BE2C (cell line): ENCODE measurements at regions not wholly inside any gene's neighbourhood (a gene's known extent, or its start where the extent isn't known, plus 50 kb on each side); places are given as distances from the start of the nearest gene placed in this dataset.

Source experiments
- DNase-seq: peaks from one replicate; pipeline ENCODE4 v3.0.0-alpha.2; 2020
- H3K27me3 ChIP-seq: fragments of 250-450 bp; sonication (Bioruptor Pico); 2 replicates; pipeline ENCODE4 v1.5.1; 2020; ENCODE audit warnings: mild to moderate bottlenecking
- H3K36me3 ChIP-seq: fragments of 250-450 bp; sonication (Bioruptor Pico); 2 replicates; pipeline ENCODE4 v1.5.1; 2020; ENCODE audit warnings: mild to moderate bottlenecking
- H3K4me1 ChIP-seq: fragments of 250-450 bp; sonication (Bioruptor Pico); 2 replicates; pipeline ENCODE4 v1.5.1; 2020
- H3K4me3 ChIP-seq: 2 replicates; pipeline ENCODE4 v1.5.1; 2011; ENCODE audit warnings: low read depth, low read length
- H3K9me3 ChIP-seq: fragments of 250-450 bp; sonication (Bioruptor Pico); 2 replicates; pipeline ENCODE4 v1.5.1; 2020
- CTCF ChIP-seq: IDR thresholded peaks from 2 replicates; pipeline ENCODE4 v1.5.1; 2012; ENCODE audit warnings: mild to moderate bottlenecking, low read depth, low read length

- H3K4me1 ChIP-seq, result no peaks in the 10 kb centered on the region
- TF ChIP-seq CTCF, result no peak
- no peak overlapping the region for H3K4me3 ChIP-seq
- no peaks in the 10 kb centered on the region for H3K9me3 ChIP-seq
- DNase-seq, result no peak
- no peaks in the 10 kb centered on the region for H3K27me3 ChIP-seq
- no peaks in the 10 kb centered on the region for H3K36me3 ChIP-seq
Observed at GRCh38 chr21:35929901-35930300, 130.4 kb downstream of the SETD4 start.

- no peak for TF ChIP-seq CTCF
- DNase-seq, result no peak
- Histone ChIP-seq H3K4me3 (no peak overlapping the region), H3K36me3 (no peaks in the 10 kb centered on the region), H3K4me1 (no peaks in the 10 kb centered on the region), H3K27me3 (no peaks in the 10 kb centered on the region), H3K9me3 (no peaks in the 10 kb centered on the region)
Observed at GRCh38 chr21:35927262-35927661, 133.1 kb downstream of the SETD4 start.

GRCh38 chr21:35926003-35926740, 134.2 kb downstream of the SETD4 start:
- H3K36me3 ChIP-seq, result no peaks in the 10 kb centered on the region
- DNase-seq, result no peak
- no peak for TF ChIP-seq CTCF
- no peak overlapping the region for H3K4me3 ChIP-seq
- H3K9me3 ChIP-seq, result no peaks in the 10 kb centered on the region
- H3K4me1 ChIP-seq, result no peaks in the 10 kb centered on the region
- H3K27me3 ChIP-seq, result no peaks in the 10 kb centered on the region

- no peak overlapping the region for H3K4me3 ChIP-seq
- no peak for DNase-seq
- no peak for TF ChIP-seq CTCF
- no peaks in the 10 kb centered on the region for H3K4me1 ChIP-seq
- H3K27me3 ChIP-seq, result no peaks in the 10 kb centered on the region
- H3K9me3 ChIP-seq, result no peaks in the 10 kb centered on the region
- H3K36me3 ChIP-seq, result no peaks in the 10 kb centered on the region
Observed at GRCh38 chr21:35925497-35925896, 134.8 kb downstream of the SETD4 start.

GRCh38 chr21:35924714-35925301, 135.5 kb downstream of the SETD4 start:
- no peaks in the 10 kb centered on the region for H3K4me1 ChIP-seq
- TF ChIP-seq CTCF, result no peak

GRCh38 chr21:35923971-35924370, 136.4 kb downstream of the SETD4 start:
- DNase-seq, result no peak
- H3K4me1 ChIP-seq, result no peaks in the 10 kb centered on the region
- no peaks in the 10 kb centered on the region for H3K9me3 ChIP-seq
- TF ChIP-seq CTCF, result no peak
- H3K36me3 ChIP-seq, result no peaks in the 10 kb centered on the region
- no peak overlapping the region for H3K4me3 ChIP-seq
- H3K27me3 ChIP-seq, result no peaks in the 10 kb centered on the region

More at GRCh38 chr21:35924714-35925301, 135.5 kb downstream of the SETD4 start:
- H3K36me3 ChIP-seq, result no peaks in the 10 kb centered on the region
- H3K9me3 ChIP-seq, result no peaks in the 10 kb centered on the region
- H3K4me3 ChIP-seq, result no peak overlapping the region
- no peak for DNase-seq
- H3K27me3 ChIP-seq, result no peaks in the 10 kb centered on the region
